DND-41 (cell line): ENCODE measurements at regions not wholly inside any gene's neighbourhood (a gene's known extent, or its start where the extent isn't known, plus 50 kb on each side); places are given as distances from the start of the nearest gene placed in this dataset.

ENCODE experiments used
- ATAC-seq: fragments of 200-7000 bp; cut with Tn5 transposase; 3 replicates; pipeline ENCODE4 v1.9.1; 2021; ENCODE audit warnings: low read depth; ENCODE audit not compliant: insufficient read depth
- DNase-seq: peaks from one replicate; pipeline ENCODE4 v3.0.0-alpha.2; 2020
- H2AFZ ChIP-seq: 2 replicates; pipeline ENCODE4 v1.6.0; 2012; ENCODE audit warnings: low read depth, low read length
- H3K27ac ChIP-seq: 2 replicates; pipeline ENCODE4 v1.5.1; 2012; ENCODE audit warnings: low read length, inconsistent platforms
- H3K27me3 ChIP-seq: fragments of 200-600 bp; sonication (generic); 2 replicates; pipeline ENCODE4 v1.6.0; 2012; ENCODE audit warnings: low read length, mild to moderate bottlenecking, inconsistent platforms; ENCODE audit not compliant: insufficient read depth, poor library complexity
- H3K36me3 ChIP-seq: 2 replicates; pipeline ENCODE4 v1.5.1; 2012; ENCODE audit warnings: low read length, inconsistent platforms; ENCODE audit not compliant: insufficient read depth
- H3K4me1 ChIP-seq: 2 replicates; pipeline ENCODE4 v1.5.1; 2012; ENCODE audit warnings: mild to moderate bottlenecking, low read length; ENCODE audit not compliant: insufficient read depth
- H3K4me2 ChIP-seq: 2 replicates; pipeline ENCODE4 v1.6.0; 2012; ENCODE audit warnings: mild to moderate bottlenecking, moderate library complexity, low read length, inconsistent platforms; ENCODE audit not compliant: insufficient read depth
- H3K4me3 ChIP-seq, 2 experiments: fragments of 200-600 bp in 1 of 2; shearing (Covaris generic) in 1 of 2; 2 replicates each; pipeline ENCODE4 v1.5.1; 2012 to 2016; ENCODE audit warnings: inconsistent platforms in 2 of 2, low read length in 2 of 2, mild to moderate bottlenecking in 2 of 2, low read depth in 1 of 2, moderate library complexity in 1 of 2
- H3K79me2 ChIP-seq: 2 replicates; pipeline ENCODE4 v1.6.0; 2012; ENCODE audit warnings: low read length, inconsistent platforms; ENCODE audit not compliant: insufficient read depth
- H3K9ac ChIP-seq: 2 replicates; pipeline ENCODE4 v1.6.0; 2012; ENCODE audit warnings: low read depth, mild to moderate bottlenecking, inconsistent platforms, low read length, moderate library complexity
- H3K9me3 ChIP-seq: 2 replicates; pipeline ENCODE4 v1.5.1; 2012; ENCODE audit warnings: low read length, moderate library complexity, mild to moderate bottlenecking, inconsistent platforms; ENCODE audit not compliant: insufficient read depth, severe bottlenecking
- H4K20me1 ChIP-seq: 2 replicates; pipeline ENCODE4 v1.6.0; 2012; ENCODE audit warnings: low read length; ENCODE audit not compliant: insufficient read depth
- EZH2 ChIP-seq: IDR thresholded peaks from 3 replicates; pipeline ENCODE4 v1.6.1; 2012; ENCODE audit warnings: borderline replicate concordance, low read depth, mild to moderate bottlenecking, moderate library complexity, low read length, inconsistent platforms; ENCODE audit not compliant: severe bottlenecking
- TF ChIP-seq, protein P1 (sequence below): IDR thresholded peaks from 2 replicates; pipeline ENCODE4 v1.5.1; 2012; ENCODE audit warnings: borderline replicate concordance, low read length, moderate library complexity, mild to moderate bottlenecking; ENCODE audit not compliant: poor library complexity, severe bottlenecking; ENCODE audit errors: extremely low read depth

DNA sequence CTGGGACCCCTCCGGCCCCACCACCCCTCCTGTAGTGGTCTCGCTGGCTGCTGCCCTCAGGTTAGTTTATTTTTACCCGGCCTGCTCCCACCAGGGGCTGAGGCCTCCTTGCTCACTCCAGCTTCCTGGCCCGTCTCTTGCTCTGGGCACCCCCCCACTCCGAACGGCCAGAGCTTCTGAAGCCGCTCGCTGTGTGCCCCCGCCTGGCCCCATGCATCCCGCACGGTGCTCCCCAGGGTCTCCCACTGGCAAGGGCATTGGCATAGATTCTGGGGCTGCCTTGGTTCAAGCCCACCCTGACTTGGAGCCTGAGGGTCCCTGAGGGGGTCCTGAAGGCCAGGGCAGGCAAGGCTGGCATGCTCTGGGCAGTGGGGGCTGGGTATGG lies 186.4 kb downstream of the SEC14L1 start:
- Histone ChIP-seq H3K36me3 (no peaks in the 10 kb centered on the region), H3K4me2 (no peak overlapping the region), H3K9me3 (no peaks in the 10 kb centered on the region), H4K20me1 (peaks cover 14% of the 10 kb centered on the region), H3K4me3 (no peak overlapping the region), H3K79me2 (no peaks in the 10 kb centered on the region), H3K9ac (no peak overlapping the region), H2AFZ (no peak overlapping the region), H3K27ac (no peak overlapping the region), H3K4me1 (peaks cover 44% of the 10 kb centered on the region), H3K27me3 (no peaks in the 10 kb centered on the region)
- no peak for ATAC-seq
- TF ChIP-seq EZH2, result no peak
- TF ChIP-seq, protein P1, sequence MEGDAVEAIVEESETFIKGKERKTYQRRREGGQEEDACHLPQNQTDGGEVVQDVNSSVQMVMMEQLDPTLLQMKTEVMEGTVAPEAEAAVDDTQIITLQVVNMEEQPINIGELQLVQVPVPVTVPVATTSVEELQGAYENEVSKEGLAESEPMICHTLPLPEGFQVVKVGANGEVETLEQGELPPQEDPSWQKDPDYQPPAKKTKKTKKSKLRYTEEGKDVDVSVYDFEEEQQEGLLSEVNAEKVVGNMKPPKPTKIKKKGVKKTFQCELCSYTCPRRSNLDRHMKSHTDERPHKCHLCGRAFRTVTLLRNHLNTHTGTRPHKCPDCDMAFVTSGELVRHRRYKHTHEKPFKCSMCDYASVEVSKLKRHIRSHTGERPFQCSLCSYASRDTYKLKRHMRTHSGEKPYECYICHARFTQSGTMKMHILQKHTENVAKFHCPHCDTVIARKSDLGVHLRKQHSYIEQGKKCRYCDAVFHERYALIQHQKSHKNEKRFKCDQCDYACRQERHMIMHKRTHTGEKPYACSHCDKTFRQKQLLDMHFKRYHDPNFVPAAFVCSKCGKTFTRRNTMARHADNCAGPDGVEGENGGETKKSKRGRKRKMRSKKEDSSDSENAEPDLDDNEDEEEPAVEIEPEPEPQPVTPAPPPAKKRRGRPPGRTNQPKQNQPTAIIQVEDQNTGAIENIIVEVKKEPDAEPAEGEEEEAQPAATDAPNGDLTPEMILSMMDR, result no peak
- no peak for DNase-seq

DNA sequence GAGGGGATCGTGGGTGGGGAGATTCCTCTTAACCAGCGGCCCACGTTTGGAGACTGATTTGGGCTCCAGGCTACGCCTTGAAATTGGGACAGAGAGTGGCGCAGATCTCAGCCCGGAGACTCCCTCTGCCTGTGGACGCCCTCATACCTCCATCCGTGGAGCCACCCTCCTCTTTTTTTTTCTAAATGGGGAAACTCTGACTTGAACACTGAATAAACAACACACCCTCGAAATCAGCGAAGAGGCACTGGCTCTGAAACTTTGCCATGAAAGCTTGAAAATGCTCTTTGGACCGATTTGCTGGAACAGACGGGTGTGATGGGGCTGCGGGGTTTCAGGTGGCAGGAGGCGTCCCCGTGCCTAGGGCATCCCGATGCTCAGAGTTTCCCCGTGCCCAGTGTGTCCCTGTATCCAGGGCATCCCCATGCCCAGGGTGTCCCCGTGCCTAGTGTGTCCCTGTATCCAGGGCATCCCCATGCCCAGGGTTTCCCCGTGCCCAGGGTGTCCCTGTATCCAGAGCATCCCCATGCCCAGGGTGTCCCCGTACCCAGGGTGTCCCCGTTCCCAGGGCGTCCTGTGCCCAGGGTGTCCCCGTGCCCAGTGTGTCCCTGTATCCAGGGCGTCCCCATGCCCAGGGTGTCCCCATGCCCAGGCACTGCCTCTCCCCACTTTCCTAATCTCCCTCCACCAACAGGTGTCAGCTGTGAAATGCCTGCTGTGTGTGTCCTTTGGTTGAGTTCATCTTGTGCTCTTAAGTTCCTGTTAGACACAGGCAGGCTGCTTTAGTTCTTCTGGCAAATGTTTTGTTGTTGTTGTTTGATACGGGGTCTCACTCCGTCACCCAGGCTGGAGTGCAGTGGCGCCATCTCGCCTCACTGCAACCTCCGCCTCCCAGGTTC lies 187.0 kb downstream of the SEC14L1 start:
- DNase-seq, result no peak
- no peak for ATAC-seq
- Histone ChIP-seq H2AFZ (no peak overlapping the region), H3K79me2 (no peaks in the 10 kb centered on the region), H3K27ac (no peak overlapping the region), H3K9ac (no peak overlapping the region), H3K9me3 (no peaks in the 10 kb centered on the region), H3K27me3 (no peaks in the 10 kb centered on the region), H3K36me3 (no peaks in the 10 kb centered on the region), H3K4me2 (no peak overlapping the region), H3K4me1 (peaks cover 50% of the 10 kb centered on the region), H4K20me1 (peaks cover 14% of the 10 kb centered on the region), H3K4me3 (no peak overlapping the region)
- TF ChIP-seq, protein P1, result no peak
- TF ChIP-seq EZH2, result no peak

DNA sequence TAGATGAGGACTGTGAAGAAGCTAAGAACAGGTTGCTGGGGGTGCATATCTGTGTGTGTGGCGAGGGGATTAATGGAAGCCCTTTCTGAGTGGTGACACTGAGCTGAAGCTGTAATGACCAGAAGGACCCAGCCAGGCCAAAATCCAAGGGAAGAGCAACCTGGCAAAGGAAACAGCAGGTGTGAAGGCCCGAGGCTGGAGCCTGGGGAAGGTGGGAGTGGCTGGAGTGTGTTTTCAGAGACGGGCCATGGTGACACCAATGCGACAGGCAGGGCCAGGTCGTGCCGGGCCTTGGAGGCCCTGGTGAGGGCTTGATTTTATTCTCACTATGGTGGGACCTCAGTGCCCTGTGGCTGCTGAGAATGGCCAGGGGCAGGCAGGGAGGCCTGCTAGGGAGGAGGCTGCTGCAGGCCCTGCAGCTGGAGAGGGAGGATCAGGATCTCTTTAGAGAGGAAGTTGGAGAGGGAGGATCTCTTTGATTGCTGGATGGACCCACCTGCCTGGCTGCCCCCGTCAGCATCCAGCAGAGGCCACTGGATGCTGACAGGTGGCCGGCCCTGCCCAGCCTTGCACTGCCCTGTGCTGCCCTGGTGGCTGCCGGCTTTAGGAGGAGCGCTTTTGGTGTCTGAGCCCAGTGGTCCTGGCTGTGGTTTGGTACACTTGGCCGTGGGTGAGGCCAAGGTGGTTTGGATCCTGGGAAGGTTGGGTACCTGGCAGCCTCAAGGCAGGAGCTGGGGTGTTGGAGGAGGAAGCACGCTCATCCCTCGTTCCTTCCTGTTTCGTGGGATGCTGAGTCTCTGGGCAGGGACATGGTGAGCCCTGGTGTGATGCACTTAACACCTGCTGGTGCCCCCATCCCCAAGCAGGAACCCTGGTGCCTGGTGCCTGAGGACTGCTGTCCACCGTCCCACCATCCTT lies 188.3 kb downstream of the SEC14L1 start:
- no peak for DNase-seq

More for the DNA sequence above, 188.3 kb downstream of the SEC14L1 start:
- ATAC-seq, result no peak
- Histone ChIP-seq H3K9me3 (no peaks in the 10 kb centered on the region), H3K27me3 (no peaks in the 10 kb centered on the region), H3K27ac (no peak overlapping the region), H3K9ac (no peak overlapping the region), H3K36me3 (no peaks in the 10 kb centered on the region), H3K4me3 (no peak overlapping the region), H2AFZ (no peak overlapping the region), H3K4me1 (peaks cover 53% of the 10 kb centered on the region), H3K4me2 (no peak overlapping the region), H4K20me1 (peaks cover 14% of the 10 kb centered on the region), H3K79me2 (no peaks in the 10 kb centered on the region)
- TF ChIP-seq EZH2, result no peak
- TF ChIP-seq, protein P1, result no peak
